ENCODE measurements at regions not wholly inside any gene's neighbourhood (a gene's known extent, or its start where the extent isn't known, plus 50 kb on each side); places are given as distances from the start of the nearest gene placed in this dataset.
"Not testable (repeated sequence)": the region's sequence is repeated elsewhere in the genome, so short reads cannot be mapped to it uniquely, and the experiment has no call there.

DNA sequence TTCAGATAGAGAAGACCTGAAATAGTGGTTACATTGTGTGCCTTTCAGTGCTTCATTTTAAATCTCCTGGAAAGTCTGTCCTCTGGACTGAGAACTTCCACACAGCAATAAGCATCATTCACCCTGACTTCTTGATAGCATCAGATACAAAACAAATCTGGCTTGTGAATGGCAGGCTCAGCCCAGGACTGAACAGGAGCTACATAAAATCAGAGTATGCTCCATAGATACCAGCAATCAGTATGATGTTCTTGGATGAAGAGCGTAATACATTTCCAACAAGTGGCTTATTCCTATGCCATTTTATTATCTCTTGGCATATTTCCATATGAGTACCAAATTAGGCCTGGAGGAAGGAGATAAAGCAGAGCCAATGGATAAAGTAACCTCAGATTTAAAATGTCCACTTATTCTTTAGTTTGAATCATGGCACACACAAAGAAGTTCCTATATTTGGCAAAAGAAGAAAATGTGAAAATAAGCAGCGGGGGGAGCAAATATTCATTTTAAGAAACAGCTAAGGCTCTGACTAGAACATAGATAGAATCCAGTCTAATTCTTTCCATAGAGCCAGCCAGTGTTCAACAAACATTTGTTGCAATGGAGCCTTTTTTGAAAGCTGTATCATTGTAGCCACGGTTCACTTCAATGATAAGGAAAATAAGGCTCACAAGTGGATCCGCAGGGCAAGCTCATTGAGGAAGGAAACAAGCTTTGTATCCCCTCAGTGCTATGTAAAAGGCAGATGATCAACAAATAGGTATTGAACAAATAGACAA lies 230.8 kb upstream of the CHAC2 start:
- no peak for DNase-seq

DNA sequence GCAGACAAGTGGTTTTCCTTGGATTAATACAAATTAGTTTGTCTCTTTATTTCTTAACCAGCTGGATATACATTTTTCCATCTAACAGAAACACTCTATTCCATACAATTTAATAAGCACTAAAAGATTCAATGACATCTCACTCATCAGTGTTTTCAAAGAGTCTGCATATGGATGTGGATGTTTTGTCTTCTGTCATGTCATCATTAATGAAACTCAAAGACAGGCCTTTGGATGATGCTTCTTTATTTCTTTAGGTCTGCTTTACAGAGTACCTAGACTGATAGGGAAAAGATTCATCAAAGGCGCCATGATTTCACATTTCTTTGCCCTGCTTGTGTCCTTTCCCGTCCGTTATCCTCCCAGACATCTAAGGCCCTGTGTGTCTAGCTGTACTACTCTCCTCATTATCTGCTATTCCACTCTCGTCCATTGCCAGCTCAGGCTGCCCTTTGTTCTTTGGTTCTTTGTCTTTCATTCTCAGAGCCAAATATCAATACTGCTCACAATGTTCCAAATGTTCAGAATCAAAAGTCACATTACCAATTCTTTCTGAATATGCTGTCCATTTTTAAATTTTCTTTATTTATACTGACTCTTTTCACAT lies 232.3 kb upstream of the CHAC2 start:
- no peak for DNase-seq

DNA sequence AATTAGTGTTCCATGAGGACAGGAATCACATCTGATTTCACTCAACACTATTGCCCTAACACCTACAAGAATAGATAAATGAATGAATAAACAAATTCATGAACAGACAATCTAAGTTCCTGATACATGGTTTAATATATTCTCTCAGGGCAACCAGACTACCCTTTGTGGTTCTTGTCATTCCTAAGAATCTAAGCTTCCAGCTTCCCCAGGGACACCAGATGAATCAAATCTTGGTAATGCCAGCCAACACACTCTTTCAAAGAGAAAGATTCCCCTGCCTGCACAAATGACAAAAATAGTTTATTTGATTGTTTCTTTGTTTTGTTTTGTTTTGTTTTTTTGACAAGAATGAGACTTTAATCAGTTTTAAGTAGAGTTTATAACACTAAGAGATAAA lies 237.5 kb upstream of the CHAC2 start:
- DNase-seq, result no peak

DNA sequence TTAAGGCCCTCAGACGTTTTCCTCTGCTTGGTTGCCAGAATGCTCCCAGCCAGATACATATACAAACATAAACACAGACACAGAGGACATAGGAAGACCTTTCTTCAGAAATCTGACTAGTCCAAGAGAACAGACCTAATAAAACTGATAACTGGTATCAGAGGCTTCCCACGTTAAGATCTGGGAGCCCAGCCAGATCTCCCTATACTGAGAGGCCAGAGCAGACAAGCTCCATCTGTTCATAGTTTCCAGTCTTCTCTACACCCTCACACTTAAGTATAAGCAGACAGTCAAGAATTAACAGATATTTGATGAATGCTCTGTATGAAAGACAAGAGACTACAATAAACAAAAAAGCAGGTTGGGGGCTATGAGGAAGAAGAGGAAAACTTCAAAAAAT lies 240.5 kb upstream of the CHAC2 start:
- no peak for DNase-seq

DNA sequence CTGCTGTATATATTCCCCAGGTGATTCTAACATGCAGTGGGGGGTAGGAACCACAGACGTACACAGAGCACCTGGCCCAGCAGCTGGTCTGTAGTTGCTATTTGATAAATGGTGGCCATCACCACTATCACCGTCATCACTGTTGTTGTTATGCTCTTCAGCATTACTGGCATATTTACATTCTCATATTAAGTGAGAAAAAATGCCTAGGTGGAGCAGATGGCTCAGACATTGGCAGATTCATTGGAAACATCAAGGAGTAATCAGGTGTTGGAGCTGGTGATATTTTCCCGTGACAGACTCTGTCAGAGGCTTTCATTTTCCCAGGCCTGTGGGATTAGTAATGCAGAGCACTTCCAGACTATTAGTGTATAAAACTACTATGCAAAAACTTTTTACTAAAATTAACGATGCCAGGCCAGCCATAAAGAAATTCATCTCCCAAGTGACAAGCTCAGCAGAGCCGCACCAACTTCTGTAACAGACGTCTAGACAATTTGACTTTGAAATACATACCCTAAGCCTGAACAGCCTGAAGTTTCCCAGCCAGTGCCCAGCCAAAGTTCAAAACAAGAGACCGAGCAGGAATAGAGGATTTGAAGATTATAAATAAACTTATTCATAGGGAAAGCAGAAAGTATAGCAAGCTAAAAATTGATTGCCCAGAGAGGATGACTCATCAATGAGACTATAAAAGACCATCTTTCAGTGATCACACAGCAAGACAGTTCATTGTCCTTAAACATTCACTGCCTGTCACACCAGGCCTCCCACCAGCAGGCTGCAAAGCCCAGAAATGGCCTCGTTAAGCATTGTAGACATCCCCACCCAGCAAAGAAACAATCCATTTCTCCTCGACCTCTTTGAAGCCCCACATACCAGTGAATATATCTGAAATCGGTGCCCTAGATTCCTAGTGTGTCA lies 247.4 kb upstream of the CHAC2 start:
- DNase-seq, result no peak

DNA sequence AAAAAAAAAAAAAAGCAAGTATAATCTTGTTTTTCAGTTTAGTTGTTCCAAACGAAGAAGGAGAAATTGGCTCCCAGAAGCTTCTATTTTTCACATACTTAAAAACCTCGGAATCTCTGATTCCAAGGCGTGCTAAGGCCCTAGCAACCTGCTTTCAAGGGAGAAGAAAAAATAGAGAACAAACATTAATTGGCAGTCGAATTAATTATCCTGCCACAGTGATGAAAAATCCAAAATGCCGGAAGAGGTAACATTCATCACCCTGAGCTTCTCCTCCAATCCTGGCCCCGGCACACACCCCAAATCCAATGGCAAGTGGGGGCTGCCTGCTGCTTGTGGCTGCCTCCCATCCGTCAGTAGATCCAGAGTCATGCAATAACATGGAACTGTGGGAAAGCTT lies 250.2 kb upstream of the CHAC2 start:
- DNase-seq, result no peak

DNA sequence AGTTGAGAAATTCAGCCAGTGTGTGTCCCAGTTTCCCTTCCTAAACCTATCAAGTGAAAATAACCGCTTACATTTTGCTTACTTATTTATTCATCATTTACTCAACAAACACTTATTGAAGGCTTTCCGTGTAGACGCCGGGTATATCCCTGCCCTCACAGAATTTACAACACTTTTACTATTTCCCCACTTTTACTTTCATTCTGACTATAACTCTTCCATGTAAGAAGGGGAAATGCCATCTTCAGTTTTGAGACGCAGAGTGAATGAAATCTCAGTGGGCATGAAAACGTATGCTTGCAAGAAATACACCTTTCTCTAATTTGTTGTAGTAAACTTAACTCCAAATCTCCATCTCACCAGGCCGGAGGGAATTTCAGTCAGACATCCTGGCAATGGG lies 251.0 kb upstream of the CHAC2 start:
- no peak for DNase-seq

DNA sequence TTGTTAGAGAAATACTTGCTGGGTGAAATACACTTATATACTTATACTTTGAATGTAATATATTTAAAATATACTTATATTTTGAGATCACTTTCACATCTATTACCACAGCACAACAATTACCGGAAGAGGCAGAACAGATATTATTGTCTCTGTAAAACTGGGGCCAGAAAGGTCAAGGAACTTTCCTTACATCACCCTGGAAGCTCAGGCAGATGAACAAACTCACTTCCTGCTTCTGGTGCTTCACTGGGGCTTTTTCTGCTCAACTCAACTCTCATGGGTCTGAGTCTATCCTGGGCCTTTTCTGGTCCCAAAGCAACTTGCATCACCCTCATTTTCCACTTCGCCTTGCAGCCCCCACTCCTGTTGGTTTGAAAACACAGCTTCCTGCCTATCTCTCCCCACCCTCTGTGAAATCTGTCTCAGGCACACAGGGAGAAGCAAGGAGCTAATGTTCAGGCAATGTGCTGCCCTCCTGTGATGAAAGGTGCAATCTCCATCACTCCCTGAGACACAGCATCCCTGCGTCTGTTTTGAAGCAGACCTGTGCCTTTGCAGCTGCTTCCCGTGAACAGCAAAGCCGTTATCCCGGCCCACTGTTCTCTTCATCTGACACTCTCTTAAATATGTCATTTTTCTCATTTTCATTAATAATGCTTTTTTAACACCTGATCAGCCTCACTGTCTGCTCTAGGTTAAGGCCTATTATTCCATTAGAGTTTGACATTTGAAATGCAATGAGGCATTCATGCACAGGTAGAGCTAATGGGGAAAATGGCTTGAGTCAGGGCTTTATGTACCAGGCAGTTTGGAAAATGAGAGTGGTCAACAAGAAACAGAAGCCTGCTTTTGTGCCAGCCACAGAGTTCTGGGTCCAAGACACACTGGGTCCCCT lies 251.9 kb upstream of the CHAC2 start:
- DNase-seq, result no peak

DNA sequence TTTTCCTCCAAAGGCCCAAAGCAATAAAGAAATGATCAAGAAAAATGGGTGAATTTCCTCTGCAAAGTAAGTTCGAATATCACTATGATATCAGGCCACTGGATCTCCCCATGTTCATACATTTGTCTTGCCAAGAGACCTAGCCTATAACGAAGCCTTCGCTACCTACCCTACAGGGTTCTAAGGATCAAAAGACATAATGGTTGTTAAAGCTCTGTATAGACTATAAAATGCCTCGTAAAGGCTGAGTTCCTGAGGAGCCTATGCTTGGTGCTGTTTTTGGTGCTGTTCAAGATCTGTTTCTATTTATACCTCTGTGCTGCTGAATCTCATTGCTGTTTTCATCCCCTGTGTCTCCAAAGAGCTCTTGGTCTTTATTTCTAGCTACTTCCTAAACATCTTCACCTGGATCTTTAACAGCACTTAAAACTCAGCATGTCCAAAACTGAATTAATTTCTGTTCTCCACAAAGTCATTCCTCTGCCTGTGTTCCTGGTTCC lies 254.4 kb upstream of the CHAC2 start:
- DNase-seq, result no peak

DNA sequence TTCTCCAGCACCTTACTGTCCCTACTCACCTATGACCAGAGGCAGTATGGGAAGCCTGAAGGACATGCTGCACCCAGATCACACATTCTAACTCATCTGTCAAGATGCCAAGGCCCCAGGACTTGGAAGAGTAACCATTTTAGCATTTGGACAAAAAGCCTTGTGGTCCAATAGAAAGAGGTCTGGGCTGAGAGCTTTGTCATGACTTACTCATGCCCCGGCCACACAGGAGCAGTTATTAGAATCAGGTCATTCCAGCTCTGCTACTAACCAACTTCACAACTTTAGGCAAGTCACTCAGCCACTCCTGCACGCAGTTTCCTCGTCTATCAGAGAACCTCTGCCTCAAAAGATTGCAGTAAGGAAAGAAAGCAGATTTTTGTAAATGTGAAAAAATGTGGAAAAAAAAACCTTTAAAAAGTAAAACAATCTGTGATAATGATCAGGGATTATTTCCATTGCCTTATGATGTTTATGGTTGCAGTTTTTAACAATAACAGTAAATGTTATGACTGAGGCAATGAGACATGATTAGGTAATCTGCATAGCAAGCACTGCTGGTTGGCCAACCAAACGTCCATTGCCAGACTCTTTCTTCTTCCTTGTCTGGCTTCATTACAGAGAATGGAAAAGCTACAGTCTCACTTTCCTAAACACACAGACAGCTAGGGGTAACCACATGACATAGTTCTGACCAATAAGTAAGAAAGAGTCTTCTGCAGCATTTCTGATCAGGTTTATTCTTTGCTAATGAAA lies 255.4 kb upstream of the CHAC2 start:
- DNase-seq, result no peak

DNA sequence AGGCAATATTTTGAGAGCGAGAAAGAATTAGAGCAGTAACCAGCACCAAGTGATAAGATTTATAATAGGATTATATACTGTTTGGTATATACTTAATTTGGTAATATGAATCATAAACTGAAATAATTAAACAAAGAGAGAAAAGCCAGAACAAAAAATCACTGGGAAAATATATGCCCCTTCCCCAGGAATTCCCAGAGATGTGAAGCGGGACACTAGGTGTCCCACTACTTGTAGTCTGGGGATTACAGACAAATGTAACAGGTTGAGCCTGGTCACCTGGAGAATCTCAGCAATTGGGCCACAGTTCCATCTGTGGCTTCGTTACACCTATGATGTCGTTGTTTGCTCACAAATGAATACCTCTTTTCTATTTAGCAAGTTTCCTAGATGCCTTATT lies 256.1 kb upstream of the CHAC2 start:
- no peak for DNase-seq

DNA sequence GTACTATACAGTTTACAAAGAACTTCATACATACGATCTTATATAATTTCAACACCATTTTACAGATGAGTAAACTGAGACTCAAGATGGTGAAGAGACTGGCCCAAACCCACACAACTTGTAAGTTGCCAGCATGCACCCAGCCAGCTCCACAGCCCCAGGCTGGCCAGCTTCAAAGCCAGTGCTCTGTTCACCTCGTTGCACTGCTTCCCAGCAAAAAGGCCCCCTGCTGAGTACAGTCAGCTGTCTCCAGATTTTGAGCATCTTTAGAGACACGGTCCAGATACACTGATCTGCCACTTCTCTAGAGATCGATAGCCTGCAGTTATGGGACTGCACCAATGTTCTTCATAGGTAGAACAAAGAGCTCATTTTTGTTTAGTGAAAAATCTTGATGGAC lies 257.2 kb upstream of the CHAC2 start:
- DNase-seq, result no peak

DNA sequence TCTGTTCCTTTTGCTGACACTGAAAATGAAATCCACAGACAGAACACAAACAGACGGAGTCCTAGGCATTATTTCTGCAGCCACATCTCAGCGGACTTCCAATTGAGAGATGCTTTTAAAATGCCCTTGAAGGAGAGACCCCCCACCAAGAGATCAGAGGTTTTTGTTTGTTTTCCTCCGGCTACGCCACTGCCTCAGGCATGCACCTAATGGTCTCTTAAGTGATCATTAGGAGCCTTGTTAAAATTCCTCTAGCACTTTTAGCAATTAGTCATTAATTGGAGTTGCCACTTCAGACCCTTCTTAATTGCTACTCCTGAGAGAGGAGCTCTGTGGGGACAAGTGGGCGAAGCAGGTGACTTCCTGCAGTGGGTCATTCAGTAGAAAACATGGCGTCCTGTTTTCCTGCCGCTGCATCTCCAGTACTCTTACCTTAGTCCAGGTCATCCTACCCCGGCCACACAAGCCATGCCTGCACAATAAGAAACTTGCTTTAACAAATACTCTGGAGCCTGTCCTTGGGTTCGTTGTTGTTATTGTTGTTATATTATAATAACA lies 257.7 kb upstream of the CHAC2 start:
- no peak for DNase-seq

DNA sequence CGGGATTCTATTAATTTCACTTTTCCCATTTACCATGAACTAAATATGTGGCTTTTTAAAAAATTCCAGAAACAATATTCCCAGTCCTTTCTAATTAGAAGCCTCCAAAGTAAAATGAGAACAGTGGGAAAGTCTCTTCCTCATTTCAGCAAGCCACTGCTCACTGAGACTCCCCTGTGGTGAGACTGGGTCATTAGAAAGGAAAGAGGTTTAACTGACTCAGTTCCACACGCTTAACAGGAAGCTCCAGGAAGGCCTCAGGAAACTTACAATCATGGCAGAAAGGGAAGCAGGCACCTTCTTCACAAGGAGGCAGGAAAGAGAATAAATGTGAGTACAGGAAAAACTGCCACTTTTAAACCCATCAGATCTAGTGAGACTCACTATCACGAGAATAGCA lies 258.9 kb upstream of the CHAC2 start:
- no peak for DNase-seq

DNA sequence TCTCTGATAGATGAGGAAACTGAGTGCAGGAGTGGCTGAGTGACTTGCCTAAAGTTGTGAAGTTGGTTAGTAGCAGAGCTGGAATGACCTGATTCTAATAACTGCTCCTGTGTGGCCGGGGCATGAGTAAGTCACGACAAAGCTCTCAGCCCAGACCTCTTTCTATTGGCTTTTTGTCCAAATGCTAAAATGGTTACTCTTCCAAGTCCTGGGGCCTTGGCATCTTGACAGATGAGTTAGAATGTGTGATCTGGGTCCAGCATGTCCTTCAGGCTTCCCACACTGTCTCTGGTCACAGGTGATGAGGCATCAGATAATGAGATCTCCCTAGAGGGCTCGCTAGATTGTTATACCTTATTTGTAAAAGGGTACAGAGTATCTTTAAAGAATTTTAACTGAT lies 260.5 kb upstream of the CHAC2 start:
- not testable (repeated sequence) for DNase-seq

DNA sequence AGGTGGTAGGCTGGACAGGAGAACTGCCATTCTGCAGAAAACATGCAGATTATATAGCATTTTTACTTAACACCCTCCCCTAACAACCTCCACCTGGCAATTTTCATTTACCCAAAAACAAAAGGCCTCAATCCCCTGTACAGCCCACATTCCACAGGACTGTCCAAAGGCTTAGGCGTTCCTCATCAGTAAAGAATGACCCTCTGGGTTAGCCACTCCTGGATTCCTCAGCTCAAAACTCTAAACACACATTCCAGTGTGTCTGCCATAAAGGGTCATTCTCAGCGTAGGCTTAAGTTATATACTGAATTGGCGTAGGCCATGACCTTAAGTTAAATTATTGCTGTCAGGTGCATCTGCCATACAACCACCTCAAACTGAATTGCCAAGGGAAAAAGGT lies 261.8 kb upstream of the CHAC2 start:
- DNase-seq, result no peak

DNA sequence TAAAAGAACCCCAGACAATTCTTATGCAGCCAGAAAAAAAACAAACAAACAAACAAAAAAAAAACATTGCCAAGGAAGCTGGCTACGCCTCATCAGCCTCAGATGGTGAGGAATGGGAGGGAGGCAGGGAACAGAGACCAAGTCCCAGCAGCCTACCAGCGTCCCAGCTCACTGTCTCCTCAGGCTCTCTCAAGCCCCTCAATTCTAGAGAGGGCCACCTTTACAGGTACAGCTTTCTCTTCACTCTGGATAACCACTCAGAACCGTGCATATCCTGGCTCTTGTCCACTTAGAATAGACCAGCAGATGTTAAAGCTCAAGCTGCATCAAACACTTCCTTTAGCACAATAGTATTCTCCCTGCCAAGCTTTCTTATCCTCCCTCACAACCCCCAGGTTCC lies 263.1 kb upstream of the CHAC2 start:
- no peak for DNase-seq

DNA sequence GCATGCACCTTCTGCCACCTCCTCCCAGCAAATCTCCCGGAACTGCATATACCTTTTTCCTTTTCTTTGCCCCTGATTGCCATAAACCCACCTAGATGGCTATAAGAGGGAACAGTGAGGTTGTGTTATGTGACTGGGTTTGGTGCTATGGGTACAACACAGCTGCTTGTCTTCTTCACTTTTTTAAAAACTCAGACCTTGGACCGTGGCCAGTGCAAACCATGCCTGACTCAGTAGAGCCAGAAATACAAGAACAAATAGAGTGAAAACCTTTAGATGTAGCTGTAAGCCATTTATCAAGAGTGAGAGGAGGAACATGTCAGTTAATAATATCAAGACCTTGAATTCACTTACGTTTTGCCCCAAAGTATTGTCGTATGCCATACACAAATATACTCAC lies 267.4 kb upstream of the CHAC2 start:
- DNase-seq, result no peak

DNA sequence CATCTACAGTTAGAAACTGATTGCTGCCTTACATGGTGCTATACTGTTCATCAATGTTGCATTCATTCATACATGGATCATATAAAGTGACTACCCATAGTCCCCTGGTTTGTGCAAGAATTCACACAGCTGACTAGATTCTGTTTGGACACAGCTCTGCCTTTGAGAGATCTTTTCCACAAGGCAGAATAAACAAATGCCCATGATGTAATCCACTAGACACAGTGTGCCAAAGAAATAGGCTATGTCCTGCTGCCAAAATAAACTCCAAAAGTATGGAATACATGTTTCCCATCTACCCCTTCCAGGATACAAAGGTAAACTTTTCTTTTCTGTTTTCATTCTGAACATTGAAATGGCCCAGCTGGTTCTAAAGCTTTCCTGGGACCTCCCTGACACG lies 269.4 kb upstream of the CHAC2 start:
- no peak for DNase-seq

DNA sequence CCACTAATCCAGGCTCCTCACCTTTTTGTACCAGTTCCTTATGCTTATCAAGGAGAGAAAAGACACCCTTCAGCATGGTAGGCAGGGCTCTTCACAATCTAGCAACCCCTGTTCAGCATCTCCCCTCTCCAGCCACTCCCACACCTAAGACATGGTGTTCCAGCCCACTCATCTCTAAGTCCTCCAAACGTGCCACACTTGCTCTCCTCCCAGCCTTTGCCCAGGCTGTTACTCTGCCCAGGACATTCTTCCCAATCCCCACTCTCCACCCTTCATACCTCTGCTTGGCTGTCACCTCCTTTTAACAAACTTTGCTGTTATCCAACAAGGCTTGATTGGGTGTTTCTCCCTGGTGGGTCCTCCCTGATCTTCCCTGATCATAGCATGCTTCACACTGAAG lies 270.6 kb upstream of the CHAC2 start:
- DNase-seq, result no peak

DNA sequence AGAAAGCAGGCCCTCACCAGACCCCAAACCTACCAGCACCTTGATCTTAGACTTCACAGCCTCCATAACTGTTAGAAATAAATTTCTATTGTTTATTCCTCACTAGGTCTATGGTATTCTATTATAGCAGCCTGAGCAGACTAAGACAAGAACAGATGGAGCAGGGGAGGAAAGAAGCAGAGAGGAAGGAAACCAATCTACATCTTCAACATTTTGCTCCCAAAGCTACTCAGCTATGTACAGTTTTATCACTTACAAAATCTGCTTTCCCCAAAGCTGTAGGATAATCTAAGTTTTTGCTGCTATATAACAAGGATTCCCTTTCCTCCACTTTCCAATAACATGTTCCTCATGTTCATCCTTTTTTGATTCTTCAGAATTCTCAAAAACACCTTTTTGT lies 274.4 kb upstream of the CHAC2 start:
- no peak for DNase-seq

DNA sequence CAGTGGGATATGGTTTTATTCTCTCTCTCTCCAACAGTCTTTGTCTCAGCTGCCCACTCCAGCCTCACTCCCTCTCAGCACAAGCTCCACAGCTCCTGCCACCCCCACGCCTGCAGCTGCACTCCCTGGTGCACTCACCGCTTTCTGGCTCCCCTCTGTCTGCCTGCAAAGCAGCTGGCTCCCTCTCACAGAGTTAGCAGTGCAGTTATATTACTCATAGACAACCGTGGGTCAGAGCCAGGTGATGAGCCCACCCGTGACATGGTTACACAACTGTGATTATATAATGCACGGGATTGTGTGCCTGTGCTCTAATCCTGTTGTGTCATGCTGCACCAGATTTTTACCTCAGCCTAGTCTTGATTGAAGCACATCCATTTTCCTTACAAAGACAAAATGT lies 276.9 kb upstream of the CHAC2 start:
- DNase-seq, result peak; percentile 42

All from right hindlimb (tissue), 1 donor.